PC-9 (cell line): ENCODE measurements at regions not wholly inside any gene's neighbourhood (a gene's known extent, or its start where the extent isn't known, plus 50 kb on each side); places are given as distances from the start of the nearest gene placed in this dataset.

Experiments
- CTCF ChIP-seq: fragments of 200-600 bp; sonication (generic); conservative IDR thresholded peaks from 2 replicates; pipeline ENCODE4 v1.6.1; 2017; ENCODE audit warnings: mixed run types, antibody characterized with exemption, mild to moderate bottlenecking, moderate library complexity
- EZH2 ChIP-seq: fragments of 200-600 bp; sonication (generic); IDR thresholded peaks from 2 replicates; pipeline ENCODE4 v1.8.0; 2017; ENCODE audit warnings: antibody characterized with exemption, low read depth

- no peak for TF ChIP-seq CTCF
- no peak for TF ChIP-seq EZH2
Measured at GRCh38 chr17:45667591-45668171, 116.4 kb upstream of the CRHR1 start.
